ENCODE measurements at regions not wholly inside any gene's neighbourhood (a gene's known extent, or its start where the extent isn't known, plus 50 kb on each side); places are given as distances from the start of the nearest gene placed in this dataset.

DNA sequence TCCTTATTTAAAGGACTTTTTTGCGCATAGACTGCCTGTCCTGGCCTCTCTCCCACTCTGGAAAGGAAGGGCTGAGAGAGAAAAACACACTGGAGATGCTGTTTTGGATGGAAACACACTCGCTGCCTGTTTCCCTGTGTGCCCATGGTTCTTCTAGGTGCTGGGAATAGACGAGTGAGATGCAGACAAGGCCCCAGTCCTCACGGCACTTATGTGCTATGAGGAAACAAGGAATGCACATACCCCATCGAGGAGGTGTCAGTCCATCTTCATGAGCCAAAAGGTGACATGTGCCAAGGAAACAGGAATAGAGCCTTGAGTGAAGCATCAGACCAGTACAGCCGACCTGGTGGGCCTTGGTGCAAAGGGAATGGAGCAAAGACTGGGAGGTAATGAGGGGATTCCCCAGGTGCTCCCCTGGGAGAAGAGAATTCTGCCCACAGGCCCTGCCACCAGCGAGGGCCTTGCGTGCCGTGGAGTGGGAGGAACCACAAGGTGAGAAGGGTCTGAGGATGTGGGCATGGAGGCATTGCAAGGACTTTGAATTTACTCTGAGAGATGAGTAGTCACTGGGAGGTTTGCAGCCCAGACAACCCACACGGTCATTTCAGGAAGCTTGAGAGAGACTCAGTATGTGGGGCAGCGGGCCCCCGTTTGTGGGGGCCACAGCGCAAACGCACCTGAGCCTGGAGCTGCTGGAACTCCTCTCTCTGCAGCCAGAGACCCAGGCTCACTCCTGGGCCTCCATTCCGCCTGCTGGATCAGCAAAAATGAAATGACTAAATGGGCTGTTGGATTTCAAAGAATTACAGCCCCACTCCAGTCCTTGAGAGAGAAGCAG is 197.5 kb upstream of the COPS8 start:
- TF ChIP-seq CTCF (IDR thresholded peaks at IDR 0.05): no peak
- TF ChIP-seq POLR2A (IDR thresholded peaks at IDR 0.05): no peak
